OCI-LY1 (cell line): ENCODE measurements at regions not wholly inside any gene's neighbourhood (a gene's known extent, or its start where the extent isn't known, plus 50 kb on each side); places are given as distances from the start of the nearest gene placed in this dataset.

Experiments used
- H2AFZ ChIP-seq: fragments of 200-600 bp; sonication (generic), shearing (Covaris generic); 2 replicates; pipeline ENCODE4 v1.6.0; 2014; ENCODE audit warnings: antibody characterized with exemption, mild to moderate bottlenecking, low read length
- H3F3A ChIP-seq: fragments of 200-600 bp; sonication (generic), shearing (Covaris generic); 2 replicates; pipeline ENCODE4 v1.6.0; 2014; ENCODE audit warnings: mild to moderate bottlenecking, antibody characterized with exemption, low read length, moderate library complexity; ENCODE audit not compliant: insufficient read depth
- H3K27ac ChIP-seq: fragments of 200-600 bp; sonication (generic); 2 replicates; pipeline ENCODE4 v1.5.1; 2014; ENCODE audit warnings: low read length, mixed run types, mild to moderate bottlenecking, low read depth; ENCODE audit not compliant: poor library complexity, severe bottlenecking
- H3K27me3 ChIP-seq: fragments of 200-600 bp; sonication (generic); 2 replicates; pipeline ENCODE4 v1.6.0; 2014; ENCODE audit warnings: antibody characterized with exemption, mild to moderate bottlenecking, low read length, moderate library complexity; ENCODE audit not compliant: insufficient read depth
- H3K36me3 ChIP-seq: fragments of 200-600 bp; sonication (generic); 2 replicates; pipeline ENCODE4 v1.6.1; 2014; ENCODE audit warnings: mild to moderate bottlenecking, antibody characterized with exemption, low read length, moderate library complexity, mixed read lengths; ENCODE audit not compliant: insufficient read depth
- H3K4me1 ChIP-seq: fragments of 200-600 bp; sonication (generic); 2 replicates; pipeline ENCODE4 v1.5.1; 2014; ENCODE audit warnings: mild to moderate bottlenecking, low read length, moderate library complexity; ENCODE audit not compliant: insufficient read depth, severe bottlenecking
- H3K4me2 ChIP-seq: fragments of 200-600 bp; sonication (generic), shearing (Covaris generic); 2 replicates; pipeline ENCODE4 v1.6.1; 2014; ENCODE audit warnings: low read length
- H3K4me3 ChIP-seq: fragments of 200-600 bp; sonication (generic); 2 replicates; pipeline ENCODE4 v1.5.1; 2014; ENCODE audit warnings: low read length, low read depth, mild to moderate bottlenecking, mixed read lengths; ENCODE audit not compliant: poor library complexity, severe bottlenecking
- H3K79me2 ChIP-seq: fragments of 200-600 bp; shearing (Covaris generic); 2 replicates; pipeline ENCODE4 v1.6.1; 2016; ENCODE audit warnings: mixed run types, low read length, mixed read lengths; ENCODE audit not compliant: insufficient read depth
- H3K9ac ChIP-seq: fragments of 200-600 bp; sonication (generic), shearing (Covaris generic); 2 replicates; pipeline ENCODE4 v1.6.1; 2014; ENCODE audit warnings: mild to moderate bottlenecking, low read length, mixed read lengths
- H3K9me2 ChIP-seq: fragments of 200-600 bp; sonication (generic), shearing (Covaris generic); 2 replicates; pipeline ENCODE4 v1.6.1; 2014; ENCODE audit warnings: low read depth, mild to moderate bottlenecking, low read length, mixed read lengths
- H3K9me3 ChIP-seq: fragments of 200-600 bp; shearing (Covaris generic); 2 replicates; pipeline ENCODE4 v1.6.1; 2014; ENCODE audit warnings: low read length, mixed read lengths
- H4K20me1 ChIP-seq: fragments of 200-600 bp; sonication (generic), shearing (Covaris generic); 2 replicates; pipeline ENCODE4 v1.6.0; 2016; ENCODE audit warnings: mild to moderate bottlenecking, low read length; ENCODE audit not compliant: insufficient read depth
- CTCF ChIP-seq: fragments of 200-600 bp; sonication (generic), shearing (Covaris generic); IDR thresholded peaks from 2 replicates; pipeline ENCODE4 v1.5.1; 2017; ENCODE audit warnings: mild to moderate bottlenecking, antibody characterized with exemption, low read length, moderate library complexity, mixed read lengths
- EZH2 ChIP-seq: fragments of 200-600 bp; sonication (generic), shearing (Covaris generic); IDR thresholded peaks from 2 replicates; pipeline ENCODE4 v1.8.0; 2017; ENCODE audit warnings: borderline replicate concordance, mixed run types, mild to moderate bottlenecking, antibody characterized with exemption, low read length, moderate library complexity, mixed read lengths

- TF ChIP-seq EZH2 (no peak), CTCF (no peak)
- Histone ChIP-seq H2AFZ (no peak overlapping the region), H3K4me1 (no peaks in the 10 kb centered on the region), H3K27ac (no peak overlapping the region), H4K20me1 (no peaks in the 10 kb centered on the region), H3K79me2 (no peaks in the 10 kb centered on the region), H3K36me3 (no peaks in the 10 kb centered on the region), H3K9me3 (no peaks in the 10 kb centered on the region), H3F3A (no peaks in the 10 kb centered on the region), H3K27me3 (no peaks in the 10 kb centered on the region; the same call in 1 of the 2 replicates), H3K9me2 (no peaks in the 10 kb centered on the region), H3K4me2 (no peak overlapping the region), H3K9ac (no peak overlapping the region), H3K4me3 (no peak overlapping the region)
Observed at GRCh38 chr14:22264759-22265158, 324.3 kb downstream of the DAD1 start.

GRCh38 chr14:22263961-22264360, 325.1 kb downstream of the DAD1 start:
- TF ChIP-seq CTCF (no peak), EZH2 (no peak)
- Histone ChIP-seq H3F3A (no peaks in the 10 kb centered on the region), H4K20me1 (no peaks in the 10 kb centered on the region), H2AFZ (no peak overlapping the region), H3K4me3 (no peak overlapping the region), H3K79me2 (no peaks in the 10 kb centered on the region), H3K9me2 (no peaks in the 10 kb centered on the region), H3K9me3 (no peaks in the 10 kb centered on the region), H3K36me3 (no peaks in the 10 kb centered on the region), H3K27me3 (no peaks in the 10 kb centered on the region; the same call in 1 of the 2 replicates), H3K9ac (no peak overlapping the region), H3K4me2 (no peak overlapping the region), H3K4me1 (no peaks in the 10 kb centered on the region), H3K27ac (no peak overlapping the region)

- H3K4me3 ChIP-seq = no peak overlapping the region
- H3K79me2 ChIP-seq = no peaks in the 10 kb centered on the region
- no peaks in the 10 kb centered on the region for H3K9me3 ChIP-seq
- H3K27me3 ChIP-seq = no peaks in the 10 kb centered on the region; the same call in 1 of the 2 replicates
- H3K4me1 ChIP-seq = no peaks in the 10 kb centered on the region
- no peaks in the 10 kb centered on the region for H3K36me3 ChIP-seq
- no peak overlapping the region for H3K27ac ChIP-seq
- no peak overlapping the region for H2AFZ ChIP-seq
- H3K9ac ChIP-seq = no peak overlapping the region
- no peaks in the 10 kb centered on the region for H4K20me1 ChIP-seq
- TF ChIP-seq CTCF (no peak), EZH2 (no peak)
- no peaks in the 10 kb centered on the region for H3F3A ChIP-seq
- no peak overlapping the region for H3K4me2 ChIP-seq
- H3K9me2 ChIP-seq = no peaks in the 10 kb centered on the region
Observed at GRCh38 chr14:22262881-22263280, 326.1 kb downstream of the DAD1 start.
